HFFc6 (cell line): ENCODE measurements at regions not wholly inside any gene's neighbourhood (a gene's known extent, or its start where the extent isn't known, plus 50 kb on each side); places are given as distances from the start of the nearest gene placed in this dataset.
"Not testable (repeated sequence)": the region's sequence is repeated elsewhere in the genome, so short reads cannot be mapped to it uniquely, and the experiment has no call there.

Source experiments
- DNase-seq: peaks from one replicate; pipeline ENCODE4 v3.0.0-alpha.2; 2018
- H3K27ac Mint-ChIP-seq: 2 replicates; pipeline ENCODE4 v1.8.0; 2020; ENCODE audit warnings: mild to moderate bottlenecking, mixed read lengths
- H3K27me3 Mint-ChIP-seq: 2 replicates; pipeline ENCODE4 v1.8.0; 2021; ENCODE audit warnings: mild to moderate bottlenecking, moderate library complexity, mixed read lengths; ENCODE audit not compliant: insufficient read depth
- H3K36me3 Mint-ChIP-seq: 2 replicates; pipeline ENCODE4 v1.8.0; 2021; ENCODE audit warnings: low read depth, mixed read lengths
- H3K4me1 Mint-ChIP-seq: 2 replicates; pipeline ENCODE4 v1.8.0; 2020; ENCODE audit warnings: low read depth, mixed read lengths
- H3K4me3 Mint-ChIP-seq: 2 replicates; pipeline ENCODE4 v1.8.0; 2020; ENCODE audit warnings: mild to moderate bottlenecking, moderate library complexity, mixed read lengths
- H3K9me3 Mint-ChIP-seq: 2 replicates; pipeline ENCODE4 v1.8.0; 2020; ENCODE audit warnings: mild to moderate bottlenecking, mixed read lengths
- CTCF ChIP-seq: fragments of 200-600 bp; sonication (generic); IDR thresholded peaks from 2 replicates; pipeline ENCODE4 v1.5.0; 2021; ENCODE audit warnings: antibody characterized with exemption, mild to moderate bottlenecking

- Mint-ChIP-seq H3K36me3 (no peaks in the 10 kb centered on the region), H3K4me1 (no peaks in the 10 kb centered on the region; the same call in 1 of the 2 replicates), H3K27ac (no peak overlapping the region), H3K4me3 (no peak overlapping the region), H3K27me3 (no peaks in the 10 kb centered on the region; the same call in 1 of the 2 replicates), H3K9me3 (peaks cover 20% of the 10 kb centered on the region; the same call in 1 of the 2 replicates)
- DNase-seq = no peak
- TF ChIP-seq CTCF = no peak
These were observed 338.0 kb upstream of the SASH1 start for GRCh38 chr6:148004651-148005050.

- Mint-ChIP-seq H3K4me3 (no peak overlapping the region), H3K9me3 (peaks cover 15% of the 10 kb centered on the region; the same call in 1 of the 2 replicates), H3K27me3 (no peaks in the 10 kb centered on the region; the same call in 1 of the 2 replicates), H3K36me3 (no peaks in the 10 kb centered on the region), H3K4me1 (no peaks in the 10 kb centered on the region; the same call in 1 of the 2 replicates), H3K27ac (no peak overlapping the region)
- no peak for DNase-seq
- no peak for TF ChIP-seq CTCF
These were observed 336.8 kb upstream of the SASH1 start for GRCh38 chr6:148005806-148006205.

DNA sequence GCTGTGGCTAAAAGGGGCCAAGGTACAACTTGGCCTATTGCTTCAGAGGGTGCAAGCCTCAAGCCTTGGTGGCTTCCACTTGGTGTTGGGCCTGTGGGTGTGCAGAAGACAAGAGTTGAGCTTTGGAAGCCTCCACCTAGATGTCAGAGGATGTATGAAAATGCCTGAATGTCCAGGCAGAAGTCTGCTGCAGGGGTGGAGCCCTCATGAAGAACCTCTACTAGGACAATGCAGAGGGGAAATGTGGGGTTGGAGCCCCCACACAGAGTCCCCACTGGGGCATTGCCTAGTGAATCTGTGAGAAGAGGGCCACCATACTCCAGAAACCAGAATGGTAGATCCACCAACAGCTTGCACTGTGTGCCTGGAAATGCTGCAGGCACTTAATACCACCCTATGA, 332.1 kb upstream of the SASH1 start:
- not testable (repeated sequence) for H3K27ac Mint-ChIP-seq, DNase-seq, H3K4me1 Mint-ChIP-seq, H3K27me3 Mint-ChIP-seq, H3K4me3 Mint-ChIP-seq, H3K36me3 Mint-ChIP-seq
- H3K9me3 Mint-ChIP-seq = peaks cover 27% of the 10 kb centered on the region

- no peak for TF ChIP-seq CTCF
- Mint-ChIP-seq H3K36me3 (no peaks in the 10 kb centered on the region), H3K9me3 (peaks cover 14% of the 10 kb centered on the region), H3K27ac (no peak overlapping the region), H3K27me3 (peaks cover 1% of the 10 kb centered on the region; the same call in 1 of the 2 replicates), H3K4me1 (no peaks in the 10 kb centered on the region), H3K4me3 (no peak overlapping the region)
- no peak for DNase-seq
These were observed 326.6 kb upstream of the SASH1 start for GRCh38 chr6:148016013-148016412.

- DNase-seq = no peak
- Mint-ChIP-seq H3K36me3 (no peaks in the 10 kb centered on the region), H3K27ac (no peak overlapping the region), H3K27me3 (no peaks in the 10 kb centered on the region; the same call in 1 of the 2 replicates), H3K4me3 (no peak overlapping the region), H3K9me3 (peaks cover 4% of the 10 kb centered on the region; the same call in 1 of the 2 replicates), H3K4me1 (no peaks in the 10 kb centered on the region)
- no peak for TF ChIP-seq CTCF
These were observed 321.5 kb upstream of the SASH1 start for GRCh38 chr6:148021165-148021564.

- Mint-ChIP-seq H3K27me3 (no peaks in the 10 kb centered on the region; the same call in 1 of the 2 replicates), H3K4me1 (no peaks in the 10 kb centered on the region), H3K36me3 (no peaks in the 10 kb centered on the region), H3K4me3 (no peak overlapping the region), H3K27ac (no peak overlapping the region), H3K9me3 (peaks cover 7% of the 10 kb centered on the region; the same call in 1 of the 2 replicates)
- TF ChIP-seq CTCF = no peak
- DNase-seq = no peak
These were observed 320.9 kb upstream of the SASH1 start for GRCh38 chr6:148021699-148022098.

GRCh38 chr6:148022279-148022678, 320.4 kb upstream of the SASH1 start:
- H3K4me1 Mint-ChIP-seq, H3K27me3 Mint-ChIP-seq, H3K36me3 Mint-ChIP-seq, H3K9me3 Mint-ChIP-seq, H3K27ac Mint-ChIP-seq, H3K4me3 Mint-ChIP-seq, DNase-seq: not testable (repeated sequence)
